Keratinocyte (primary cell): ENCODE measurements at regions not wholly inside any gene's neighbourhood (a gene's known extent, or its start where the extent isn't known, plus 50 kb on each side); places are given as distances from the start of the nearest gene placed in this dataset.
A peak's percentile ranks its signal among the peaks of the same experiment; 100 is the strongest.

Experiments used
- DNase-seq: peaks from one replicate; pipeline ENCODE4 v3.0.0-alpha.2; 2011; ENCODE audit warnings: low read depth, missing footprints, low spot score
- FAIRE-seq: peaks from 2 replicates; lab custom pipeline; 2011; peaks lifted over from hg19 to GRCh38; lab: Jason Lieb, UNC
- H2AFZ ChIP-seq: 2 replicates; pipeline ENCODE4 v1.6.0; 2012; ENCODE audit warnings: low read length, control low read depth, inconsistent platforms; ENCODE audit not compliant: control insufficient read depth
- H3K27ac ChIP-seq: 2 replicates; pipeline ENCODE4 v1.5.1; 2011; ENCODE audit warnings: low read length; ENCODE audit not compliant: control insufficient read depth, insufficient read depth
- H3K27me3 ChIP-seq: 3 replicates; pipeline ENCODE4 v1.6.0; 2011; ENCODE audit warnings: low read length; ENCODE audit not compliant: control insufficient read depth, insufficient read depth; ENCODE audit errors: extremely low read depth
- H3K36me3 ChIP-seq, 2 experiments: 2 replicates in 1 of 2; 3 replicates in 1 of 2; pipeline ENCODE4 v1.5.1; 2011; ENCODE audit warnings: low read length in 2 of 2, mild to moderate bottlenecking in 1 of 2; ENCODE audit not compliant: control insufficient read depth in 2 of 2, insufficient read depth in 2 of 2; ENCODE audit errors: extremely low read depth in 1 of 2
- H3K4me1 ChIP-seq: 3 replicates; pipeline ENCODE4 v1.5.1; 2011; ENCODE audit warnings: low read length; ENCODE audit not compliant: control insufficient read depth, insufficient read depth; ENCODE audit errors: extremely low read depth
- H3K4me2 ChIP-seq: 3 replicates; pipeline ENCODE4 v1.6.0; 2011; ENCODE audit warnings: low read depth, low read length; ENCODE audit not compliant: control insufficient read depth, insufficient read depth; ENCODE audit errors: extremely low read depth
- H3K4me3 ChIP-seq, 3 experiments: fragments of 200-600 bp in 1 of 3; sonication (generic) in 1 of 3; 2 replicates in 2 of 3; 3 replicates in 1 of 3; pipeline ENCODE4 v1.5.1; 2011 to 2016; ENCODE audit warnings: low read length in 3 of 3, mild to moderate bottlenecking in 3 of 3, control low read depth in 2 of 3, inconsistent platforms in 1 of 3, low read depth in 1 of 3, mixed read lengths in 1 of 3, mixed run types in 1 of 3, moderate library complexity in 1 of 3; ENCODE audit not compliant: control insufficient read depth in 2 of 3, insufficient read depth in 2 of 3; ENCODE audit errors: extremely low read depth in 1 of 3
- H3K79me2 ChIP-seq: 2 replicates; pipeline ENCODE4 v1.6.0; 2012; ENCODE audit warnings: low read length; ENCODE audit not compliant: control insufficient read depth, insufficient read depth
- H3K9ac ChIP-seq: 3 replicates; pipeline ENCODE4 v1.6.0; 2011; ENCODE audit warnings: low read length; ENCODE audit not compliant: control insufficient read depth, insufficient read depth; ENCODE audit errors: extremely low read depth
- H3K9me1 ChIP-seq: 3 replicates; pipeline ENCODE4 v1.6.0; 2011; ENCODE audit warnings: low read length; ENCODE audit not compliant: control insufficient read depth, insufficient read depth; ENCODE audit errors: extremely low read depth
- H3K9me3 ChIP-seq: 2 replicates; pipeline ENCODE4 v1.5.1; 2012; ENCODE audit warnings: low read depth, low read length; ENCODE audit not compliant: control insufficient read depth
- H4K20me1 ChIP-seq: 3 replicates; pipeline ENCODE4 v1.6.0; 2011; ENCODE audit warnings: low read length; ENCODE audit not compliant: control insufficient read depth, insufficient read depth; ENCODE audit errors: extremely low read depth
- CTCF ChIP-seq, 3 experiments: IDR thresholded peaks in 1 of 3; conservative IDR thresholded peaks in 1 of 3; optimal IDR thresholded peaks in 1 of 3; 2 replicates in 2 of 3; 3 replicates in 1 of 3; pipeline versions ENCODE3 to v1.5.1; 2011; ENCODE audit warnings: low read length in 3 of 3, mild to moderate bottlenecking in 3 of 3, moderate library complexity in 2 of 3, control low read depth in 1 of 3, inconsistent platforms in 1 of 3; ENCODE audit not compliant: insufficient read depth in 2 of 3; ENCODE audit errors: extremely low read depth in 1 of 3
- EZH2 ChIP-seq: IDR thresholded peaks from one replicate; pipeline ENCODE4 v1.6.1; 2012; ENCODE audit warnings: inconsistent platforms, mild to moderate bottlenecking, low read length, moderate library complexity
- dilution Hi-C: fragments of 300-500 bp; cut with MboI; formaldehyde crosslinking; loops from one replicate; pipeline ENCODE4 v1.7.0; 2020; ENCODE audit warnings: low sequenced_read_pairs; ENCODE audit not compliant: extremely low pct_ligation_motif_present

- H3K36me3 ChIP-seq: no peaks in the 10 kb centered on the region
- TF ChIP-seq CTCF (optimal IDR thresholded peaks at IDR 0.05 in 1 of 3, IDR thresholded peaks at IDR 0.05 in 1 of 3, conservative IDR thresholded peaks at IDR 0.05 in 1 of 3; ENCODE audit: extremely low read depth in 1 of 3, insufficient read depth in 2 of 3, low read length in 3 of 3) (no peak), EZH2 (no peak)
- H3K27me3 ChIP-seq: no peaks in the 10 kb centered on the region
- no peak overlapping the region for H2AFZ ChIP-seq
- no peaks in the 10 kb centered on the region for H3K79me2 ChIP-seq
- H3K4me1 ChIP-seq: peaks cover 15% of the 10 kb centered on the region
- H3K4me2 ChIP-seq: no peak overlapping the region
- dilution Hi-C loops: loop anchor here (25.0 kb wide), 1 partner anchor 168 kb away; no protein-coding TSS in a partner anchor
- no peaks in the 10 kb centered on the region for H4K20me1 ChIP-seq
- no peaks in the 10 kb centered on the region for H3K9me1 ChIP-seq
- DNase-seq (no peak), FAIRE-seq (no peak)
- no peaks in the 10 kb centered on the region for H3K9me3 ChIP-seq
- no peak overlapping the region for H3K9ac ChIP-seq
- no peak overlapping the region for H3K27ac ChIP-seq
- no peak overlapping the region for H3K4me3 ChIP-seq
These were observed 108.1 kb upstream of the CCDC54 start for GRCh38 chr3:107269136-107269535.

GRCh38 chr3:107271787-107272387 is 105.4 kb upstream of the CCDC54 start:
- Histone ChIP-seq H3K79me2 (no peaks in the 10 kb centered on the region), H4K20me1 (no peaks in the 10 kb centered on the region), H3K4me1 (no peaks in the 10 kb centered on the region), H3K9me1 (no peaks in the 10 kb centered on the region), H3K4me3 (no peak overlapping the region), H3K9ac (no peak overlapping the region), H3K9me3 (no peaks in the 10 kb centered on the region), H3K36me3 (no peaks in the 10 kb centered on the region), H3K27me3 (no peaks in the 10 kb centered on the region), H2AFZ (no peak overlapping the region), H3K4me2 (no peak overlapping the region), H3K27ac (no peak overlapping the region)
- dilution Hi-C loops: loop anchor here (25.0 kb wide), 1 partner anchor 165 kb away; no protein-coding TSS in a partner anchor
- peak; percentile 9 for DNase-seq
- TF ChIP-seq EZH2 (no peak), CTCF (optimal IDR thresholded peaks at IDR 0.05 in 1 of 3, IDR thresholded peaks at IDR 0.05 in 1 of 3, conservative IDR thresholded peaks at IDR 0.05 in 1 of 3; ENCODE audit: extremely low read depth in 1 of 3, insufficient read depth in 2 of 3, low read length in 3 of 3) (peak in 2 of 3 experiments; percentile 32 to 59)
- FAIRE-seq: peak; percentile 57
